GM12873 (cell line): ENCODE measurements at regions not wholly inside any gene's neighbourhood (a gene's known extent, or its start where the extent isn't known, plus 50 kb on each side); places are given as distances from the start of the nearest gene placed in this dataset.

ENCODE experiments used
- CTCF ChIP-seq: IDR thresholded peaks from 2 replicates; pipeline ENCODE4 v1.5.1; 2012; ENCODE audit warnings: low read depth, mild to moderate bottlenecking, moderate library complexity, low read length, control low read depth; ENCODE audit not compliant: insufficient read depth; ENCODE audit errors: missing control alignments

DNA sequence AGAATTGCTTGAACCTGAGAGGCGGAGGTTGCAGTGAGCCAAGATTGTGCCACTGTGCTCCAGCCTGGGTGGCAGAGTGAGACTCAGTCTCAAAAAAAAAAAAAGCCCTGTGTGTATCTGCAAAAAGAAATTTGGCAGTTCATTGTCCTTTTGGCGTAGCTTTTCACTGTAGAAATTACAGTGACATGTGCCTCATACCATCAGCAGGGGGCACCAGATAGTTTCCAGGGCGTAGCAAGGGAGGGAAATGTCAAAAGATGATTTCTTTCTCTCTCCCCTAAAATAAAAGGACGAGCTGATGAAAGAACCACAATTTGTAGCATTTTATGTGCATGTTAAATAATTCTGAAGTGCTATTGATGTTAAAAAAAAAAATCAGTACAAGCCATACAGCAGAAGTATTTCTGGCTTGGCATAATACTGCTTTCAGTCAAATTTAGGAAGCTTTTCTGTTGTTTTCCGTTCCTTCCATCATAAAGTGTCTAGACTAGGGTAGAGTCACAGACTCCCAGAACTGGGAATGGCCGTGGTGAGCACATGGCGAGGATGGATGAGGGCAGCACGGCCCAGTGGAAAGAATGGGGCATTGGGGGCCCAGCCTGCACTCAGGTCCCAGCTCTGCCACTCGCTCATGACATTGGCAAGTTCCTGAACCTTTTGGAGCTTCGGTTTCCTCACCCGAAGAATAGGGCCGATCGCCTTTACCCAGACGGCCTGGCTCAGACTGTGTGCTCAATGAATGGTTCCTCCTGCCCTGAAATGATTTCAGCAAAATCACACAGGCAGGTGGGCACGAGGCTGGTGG, 59.8 kb upstream of the RPH3AL start:
- peak; percentile 75 for TF ChIP-seq CTCF

DNA sequence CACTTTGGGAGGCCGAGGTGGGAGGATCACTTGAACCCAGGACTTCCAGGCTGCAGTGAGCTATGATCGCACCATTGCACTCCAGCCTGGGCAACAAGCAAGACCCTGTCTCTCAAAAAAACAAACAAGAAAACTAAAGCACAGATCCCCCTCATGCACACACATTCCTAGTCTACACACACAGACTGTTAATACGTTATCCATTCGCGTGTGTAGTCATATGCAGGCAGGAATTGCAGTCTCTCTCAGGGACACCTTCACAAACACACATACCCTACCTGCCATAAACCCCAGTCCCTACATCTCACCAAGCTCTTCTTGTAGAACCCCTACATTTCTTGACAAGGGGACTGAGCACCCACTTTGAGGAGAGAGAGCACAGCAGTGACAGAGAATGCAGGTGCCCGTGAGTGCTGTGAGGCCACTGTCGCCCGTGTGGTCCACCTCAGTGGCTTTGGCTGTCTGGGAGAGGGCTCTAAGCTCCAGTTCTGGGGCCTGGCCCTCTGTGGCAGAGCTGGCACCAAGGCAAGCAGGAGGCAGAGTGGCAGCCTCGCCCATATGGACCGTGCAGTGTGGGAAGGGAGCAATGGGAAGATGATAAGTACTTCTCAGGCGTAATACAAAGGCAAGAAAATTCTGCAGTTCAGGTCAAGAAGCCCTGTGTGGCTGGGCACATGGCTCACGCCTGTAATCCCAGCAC, 59.0 kb upstream of the RPH3AL start:
- TF ChIP-seq CTCF = no peak

GRCh38 chr17:410543-411401, 58.2 kb upstream of the RPH3AL start:
- no peak for TF ChIP-seq CTCF

- TF ChIP-seq CTCF = no peak
Measured at GRCh38 chr17:409848-410542, 57.4 kb upstream of the RPH3AL start.

GRCh38 chr17:409308-409847, 56.8 kb upstream of the RPH3AL start:
- no peak for TF ChIP-seq CTCF

- TF ChIP-seq CTCF = no peak
Measured at GRCh38 chr17:404703-405102, 52.1 kb upstream of the RPH3AL start.
